Omental fat pad (tissue), 3 donors: ENCODE measurements at regions not wholly inside any gene's neighbourhood (a gene's known extent, or its start where the extent isn't known, plus 50 kb on each side); places are given as distances from the start of the nearest gene placed in this dataset.

Experiments
- ATAC-seq: fragments of 150-250 bp; one replicate; pipeline ENCODE4 v1.9.1; 2016; ENCODE audit warnings: mild to moderate bottlenecking, moderate library complexity; ENCODE audit not compliant: low FRiP score
- DNase-seq: peaks from one replicate; pipeline ENCODE4 v3.0.0-alpha.2; 2019; ENCODE audit warnings: low spot score
- CTCF ChIP-seq, 3 donors: fragments of 450-650 bp; IDR thresholded peaks; one replicate each; pipeline ENCODE4 v1.5.1; 2016 to 2017; ENCODE audit warnings: antibody characterized with exemption in 3 of 3, mild to moderate bottlenecking in 3 of 3, moderate library complexity in 2 of 3

GRCh38 chr11:106421676-106422292, 344.3 kb downstream of the AASDHPPT start:
- ATAC-seq: no peak
- DNase-seq: no peak

GRCh38 chr11:106422583-106422982, 345.1 kb downstream of the AASDHPPT start:
- no peak for TF ChIP-seq CTCF (IDR thresholded peaks at IDR 0.05)
- no peak for DNase-seq
- ATAC-seq: no peak

More at GRCh38 chr11:106421676-106422292, 344.3 kb downstream of the AASDHPPT start:
- TF ChIP-seq CTCF (IDR thresholded peaks at IDR 0.05): no peak

- no peak for TF ChIP-seq CTCF (IDR thresholded peaks at IDR 0.05)
- no peak for ATAC-seq
Observed at GRCh38 chr11:106424111-106424510, 346.6 kb downstream of the AASDHPPT start.

GRCh38 chr11:106425819-106426218, 348.4 kb downstream of the AASDHPPT start:
- no peak for ATAC-seq
- no peak for DNase-seq
- TF ChIP-seq CTCF (IDR thresholded peaks at IDR 0.05): no peak

More at GRCh38 chr11:106424111-106424510, 346.6 kb downstream of the AASDHPPT start:
- no peak for DNase-seq

- no peak for DNase-seq
- TF ChIP-seq CTCF (IDR thresholded peaks at IDR 0.05): no peak
- no peak for ATAC-seq
Observed at GRCh38 chr11:106426696-106427095, 349.2 kb downstream of the AASDHPPT start.

GRCh38 chr11:106427736-106428135, 350.3 kb downstream of the AASDHPPT start:
- ATAC-seq: no peak
- DNase-seq: no peak
- no peak for TF ChIP-seq CTCF (IDR thresholded peaks at IDR 0.05)

- DNase-seq (no peak), ATAC-seq (no peak)
- TF ChIP-seq CTCF (IDR thresholded peaks at IDR 0.05): no peak
Observed at GRCh38 chr11:106442032-106442431, 364.6 kb downstream of the AASDHPPT start.
